ENCODE measurements at regions not wholly inside any gene's neighbourhood (a gene's known extent, or its start where the extent isn't known, plus 50 kb on each side); places are given as distances from the start of the nearest gene placed in this dataset.
A peak's percentile ranks its signal among the peaks of the same experiment; 100 is the strongest.

DNA sequence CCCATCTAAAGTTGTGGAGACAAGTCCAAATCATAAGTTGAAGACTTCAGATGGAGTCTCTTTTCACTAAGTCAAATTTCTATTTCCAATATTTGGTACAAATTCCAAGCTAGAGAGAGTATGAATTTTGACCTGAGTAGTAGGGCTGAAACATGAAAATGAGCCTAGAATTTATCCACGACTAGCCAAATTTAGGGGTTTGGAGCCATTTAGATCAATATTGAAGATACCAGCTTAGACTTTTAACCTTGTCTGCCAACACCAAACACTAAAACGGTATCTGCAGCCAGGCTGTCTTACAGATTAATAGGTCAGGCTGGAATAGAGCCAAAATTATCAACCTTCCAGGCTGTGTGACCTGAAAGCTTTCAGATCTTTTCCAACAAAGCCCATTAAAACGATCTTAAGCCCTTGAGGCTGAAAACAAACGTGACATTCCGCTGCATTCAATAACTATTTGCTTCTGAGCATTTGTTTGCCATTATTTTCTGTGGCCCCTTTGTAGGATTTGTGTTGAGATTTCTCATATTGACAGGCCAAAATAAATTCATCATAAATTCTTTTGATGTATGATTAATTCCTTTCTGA lies 268.7 kb upstream of the DKK2 start:
- Histone ChIP-seq H3K27ac (ENCODE audit: poor library complexity, severe bottlenecking) (no peak overlapping the region), H3K4me3 (ENCODE audit: severe bottlenecking) (no peak overlapping the region), H3K27me3 (ENCODE audit: insufficient read depth, poor library complexity, severe bottlenecking) (no peaks in the 10 kb centered on the region), H3K4me1 (ENCODE audit: insufficient read depth, poor library complexity, severe bottlenecking) (no peaks in the 10 kb centered on the region), H3K9me3 (ENCODE audit: severe bottlenecking) (no peaks in the 10 kb centered on the region), H3K36me3 (ENCODE audit: low read depth) (no peaks in the 10 kb centered on the region)
- ATAC-seq (ENCODE audit: low read depth) (no peak), DNase-seq (ENCODE audit: low spot score) (no peak)
- TF ChIP-seq, protein P1, sequence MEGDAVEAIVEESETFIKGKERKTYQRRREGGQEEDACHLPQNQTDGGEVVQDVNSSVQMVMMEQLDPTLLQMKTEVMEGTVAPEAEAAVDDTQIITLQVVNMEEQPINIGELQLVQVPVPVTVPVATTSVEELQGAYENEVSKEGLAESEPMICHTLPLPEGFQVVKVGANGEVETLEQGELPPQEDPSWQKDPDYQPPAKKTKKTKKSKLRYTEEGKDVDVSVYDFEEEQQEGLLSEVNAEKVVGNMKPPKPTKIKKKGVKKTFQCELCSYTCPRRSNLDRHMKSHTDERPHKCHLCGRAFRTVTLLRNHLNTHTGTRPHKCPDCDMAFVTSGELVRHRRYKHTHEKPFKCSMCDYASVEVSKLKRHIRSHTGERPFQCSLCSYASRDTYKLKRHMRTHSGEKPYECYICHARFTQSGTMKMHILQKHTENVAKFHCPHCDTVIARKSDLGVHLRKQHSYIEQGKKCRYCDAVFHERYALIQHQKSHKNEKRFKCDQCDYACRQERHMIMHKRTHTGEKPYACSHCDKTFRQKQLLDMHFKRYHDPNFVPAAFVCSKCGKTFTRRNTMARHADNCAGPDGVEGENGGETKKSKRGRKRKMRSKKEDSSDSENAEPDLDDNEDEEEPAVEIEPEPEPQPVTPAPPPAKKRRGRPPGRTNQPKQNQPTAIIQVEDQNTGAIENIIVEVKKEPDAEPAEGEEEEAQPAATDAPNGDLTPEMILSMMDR (IDR thresholded peaks at IDR 0.05; ENCODE audit: poor library complexity, severe bottlenecking): no peak

DNA sequence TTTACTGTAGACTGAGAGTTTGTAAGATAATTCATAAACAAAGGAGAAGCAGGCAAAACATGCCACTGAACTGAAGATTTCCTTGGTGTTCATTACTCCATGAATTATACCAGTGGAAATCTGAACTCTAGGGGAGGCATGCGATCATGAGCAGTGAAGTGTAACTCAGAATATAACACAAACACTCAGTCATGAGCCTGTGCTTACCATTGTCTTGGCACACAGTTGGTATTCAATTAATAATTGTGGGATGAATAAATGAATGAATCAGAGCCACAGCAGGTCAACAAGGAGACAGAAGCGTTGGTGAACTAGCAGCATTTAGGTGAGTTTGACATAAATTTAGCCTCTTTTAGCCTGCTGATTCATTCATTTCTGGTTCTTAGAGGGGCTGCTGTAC lies 263.5 kb upstream of the DKK2 start:
- Histone ChIP-seq H3K9me3 (ENCODE audit: severe bottlenecking) (no peaks in the 10 kb centered on the region), H3K27ac (ENCODE audit: poor library complexity, severe bottlenecking) (no peak overlapping the region), H3K4me3 (ENCODE audit: severe bottlenecking) (no peak overlapping the region), H3K36me3 (ENCODE audit: low read depth) (no peaks in the 10 kb centered on the region), H3K4me1 (ENCODE audit: insufficient read depth, poor library complexity, severe bottlenecking) (no peaks in the 10 kb centered on the region), H3K27me3 (ENCODE audit: insufficient read depth, poor library complexity, severe bottlenecking) (no peaks in the 10 kb centered on the region)
- TF ChIP-seq, protein P1 (IDR thresholded peaks at IDR 0.05; ENCODE audit: poor library complexity, severe bottlenecking): no peak
- ATAC-seq (ENCODE audit: low read depth) (no peak), DNase-seq (ENCODE audit: low spot score) (no peak)

DNA sequence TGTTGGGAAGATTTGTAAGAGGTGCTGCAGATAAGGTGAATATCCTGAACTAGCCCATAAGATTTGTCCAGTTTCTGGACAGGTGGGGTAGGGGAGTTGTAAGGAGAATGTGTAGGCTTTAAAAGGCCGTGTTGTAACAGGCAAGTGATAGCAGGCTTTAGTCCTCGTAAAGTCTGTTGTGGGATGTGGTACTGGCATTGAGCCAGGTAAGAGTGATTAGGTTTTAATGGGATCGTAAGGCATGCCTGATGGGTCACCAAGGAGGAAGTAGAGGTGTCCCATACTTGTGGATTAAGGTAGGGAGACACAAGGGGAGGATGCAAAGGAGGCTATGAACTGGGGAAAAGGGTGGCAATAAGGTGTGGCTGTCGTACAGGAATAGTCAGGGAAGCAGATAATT lies 256.9 kb upstream of the DKK2 start:
- no peak for DNase-seq (ENCODE audit: low spot score)
- no peak overlapping the region for H3K27ac ChIP-seq (ENCODE audit: poor library complexity, severe bottlenecking)
- TF ChIP-seq, protein P1 (IDR thresholded peaks at IDR 0.05; ENCODE audit: poor library complexity, severe bottlenecking): no peak
- no peaks in the 10 kb centered on the region for H3K36me3 ChIP-seq (ENCODE audit: low read depth)
- ATAC-seq (ENCODE audit: low read depth): peak; percentile 61; the same call in 2 of the 3 replicates
- no peaks in the 10 kb centered on the region for H3K4me1 ChIP-seq (ENCODE audit: insufficient read depth, poor library complexity, severe bottlenecking)
- H3K4me3 ChIP-seq (ENCODE audit: severe bottlenecking): no peak overlapping the region
- H3K9me3 ChIP-seq (ENCODE audit: severe bottlenecking): peaks cover 3% of the 10 kb centered on the region
- no peaks in the 10 kb centered on the region for H3K27me3 ChIP-seq (ENCODE audit: insufficient read depth, poor library complexity, severe bottlenecking)

DNA sequence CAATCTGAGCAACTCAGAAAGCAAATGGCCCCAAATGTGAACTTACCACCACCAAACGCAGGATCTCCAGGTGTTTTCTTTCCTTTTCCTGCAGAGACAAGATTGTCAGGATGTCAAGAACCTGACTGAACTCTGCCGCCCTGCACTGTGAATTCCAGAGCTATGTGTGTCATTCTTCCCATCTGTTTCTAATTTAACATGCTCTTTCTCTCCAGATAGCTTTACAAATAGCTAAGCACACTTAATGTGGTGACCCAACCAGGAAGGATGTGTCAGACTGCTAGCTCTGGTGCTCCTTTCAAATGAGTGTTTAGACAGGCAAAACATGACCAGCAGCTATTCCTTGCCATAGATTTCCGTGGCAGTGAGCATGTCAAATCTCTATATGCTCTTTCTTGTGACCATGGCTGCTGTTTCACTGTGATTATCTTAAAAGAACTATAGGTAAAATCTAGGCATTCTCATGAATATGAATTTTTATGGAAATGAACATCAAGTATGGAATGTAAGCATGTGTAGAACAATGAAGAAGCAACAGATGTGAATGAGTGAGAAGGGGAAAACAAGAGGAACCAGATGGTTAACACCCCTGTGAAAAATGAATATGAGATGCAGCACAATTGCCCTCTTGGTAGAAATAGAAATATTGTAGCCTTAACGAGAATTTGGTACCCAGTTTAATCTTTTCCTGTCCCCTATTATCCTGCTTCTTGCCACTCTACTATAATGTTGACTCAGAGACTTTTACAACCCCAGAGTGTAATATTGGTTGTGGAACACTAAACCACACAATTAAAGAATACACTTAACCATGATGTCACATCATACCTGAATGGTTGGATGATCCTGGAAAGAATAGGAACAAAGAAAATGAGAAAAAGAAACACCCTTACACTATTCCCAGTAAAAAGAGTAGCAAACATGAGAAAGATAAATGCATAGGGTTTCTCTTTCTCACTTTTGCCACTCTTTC lies 247.8 kb upstream of the DKK2 start:
- peak; percentile 64 for DNase-seq (ENCODE audit: low spot score)
- peaks cover 37% of the 10 kb centered on the region for H3K4me1 ChIP-seq (ENCODE audit: insufficient read depth, poor library complexity, severe bottlenecking)
- ATAC-seq (ENCODE audit: low read depth): peak; percentile 92
- H3K36me3 ChIP-seq (ENCODE audit: low read depth): no peaks in the 10 kb centered on the region
- TF ChIP-seq, protein P1 (IDR thresholded peaks at IDR 0.05; ENCODE audit: poor library complexity, severe bottlenecking): no peak
- H3K9me3 ChIP-seq (ENCODE audit: severe bottlenecking): no peaks in the 10 kb centered on the region
- peak overlapping the region; percentile 87 for H3K27ac ChIP-seq (ENCODE audit: poor library complexity, severe bottlenecking)
- no peaks in the 10 kb centered on the region for H3K27me3 ChIP-seq (ENCODE audit: insufficient read depth, poor library complexity, severe bottlenecking)
- H3K4me3 ChIP-seq (ENCODE audit: severe bottlenecking): no peak overlapping the region

All from RWPE2 (cell line).